Spleen (tissue), 11 donors: ENCODE measurements at regions not wholly inside any gene's neighbourhood (a gene's known extent, or its start where the extent isn't known, plus 50 kb on each side); places are given as distances from the start of the nearest gene placed in this dataset.

ENCODE experiments used
- DNase-seq: peaks from one replicate; pipeline ENCODE4 v3.0.0-alpha.2; 2020
- H3K27ac ChIP-seq, 8 donors: fragments of 200-600 bp; sonication (generic) in 7 of 8; 1 replicate in 4 of 8; 2 replicates in 4 of 8; pipeline versions ENCODE4 v1.5.0 to v1.8.0; 2016 to 2021; ENCODE audit warnings: inconsistent platforms in 4 of 8, mild to moderate bottlenecking in 4 of 8, moderate library complexity in 1 of 8
- H3K27me3 ChIP-seq, 7 donors: fragments of 200-600 bp; sonication (generic) in 6 of 7; replicated peaks in 1 of 7; 1 replicate in 4 of 7; 2 replicates in 3 of 7; pipeline versions ENCODE4 v1.5.0 to v1.8.0; 2016 to 2021; ENCODE audit warnings: inconsistent platforms in 3 of 7, mild to moderate bottlenecking in 1 of 7
- H3K36me3 ChIP-seq, 6 donors: fragments of 200-600 bp; sonication (generic) in 5 of 6; 1 replicate in 4 of 6; 2 replicates in 2 of 6; pipeline versions ENCODE4 v1.5.0 to v1.8.0; 2016 to 2021; ENCODE audit warnings: inconsistent platforms in 2 of 6
- H3K4me1 ChIP-seq, 6 donors: fragments of 200-600 bp; sonication (generic) in 5 of 6; 1 replicate in 3 of 6; 2 replicates in 3 of 6; pipeline versions ENCODE4 v1.5.0 to v1.8.0; 2016 to 2021; ENCODE audit warnings: inconsistent platforms in 3 of 6
- H3K4me3 ChIP-seq, 8 donors: fragments of 200-600 bp; sonication (generic) in 7 of 8; 1 replicate in 4 of 8; 2 replicates in 4 of 8; pipeline versions ENCODE4 v1.5.0 to v1.8.0; 2016 to 2021; ENCODE audit warnings: inconsistent platforms in 4 of 8, mild to moderate bottlenecking in 4 of 8, moderate library complexity in 2 of 8
- H3K9me3 ChIP-seq, 8 donors: fragments of 200-600 bp; sonication (generic) in 7 of 8; 1 replicate in 4 of 8; 2 replicates in 4 of 8; pipeline versions ENCODE4 v1.5.0 to v1.8.0; 2016 to 2021; ENCODE audit warnings: inconsistent platforms in 4 of 8
- CTCF ChIP-seq, 11 experiments: fragments of 200-600 bp in 7 of 11; fragments of 450-650 bp in 4 of 11; sonication (generic) in 4 of 11; IDR thresholded peaks in 8 of 11; conservative IDR thresholded peaks in 3 of 11; 1 replicate in 7 of 11; 2 replicates in 4 of 11; pipeline versions ENCODE4 v1.4.0 to v1.8.0; 2016 to 2021; ENCODE audit warnings: antibody characterized with exemption in 11 of 11, inconsistent platforms in 4 of 11, mild to moderate bottlenecking in 1 of 11
- POLR2A ChIP-seq, 3 donors: fragments of 450-650 bp; IDR thresholded peaks; one replicate each; pipeline ENCODE4 v1.5.1; 2017; ENCODE audit warnings: antibody characterized with exemption in 3 of 3, mild to moderate bottlenecking in 1 of 3
- POLR2AphosphoS5 ChIP-seq, 3 donors: sonication (generic); formaldehyde crosslinking; IDR thresholded peaks; one replicate each; pipeline ENCODE4 v1.5.1; 2017; ENCODE audit warnings: antibody characterized with exemption in 3 of 3
- WGBS, 5 donors: extraction: QIAGEN DNeasy Blood & Tissue Kit in 3 of 5; methylation state at CpG; one replicate each; pipeline versions ENCODE4 v1.1.5 to v1.1.7; 2013 to 2018; 5-methylcytosine and 5-hydroxymethylcytosine counted together
- intact Hi-C: fragments of 100-400 bp; cut with DNase I; formaldehyde crosslinking; loops from one replicate; pipeline ENCODE4 v1.15.0; 2023; ENCODE audit warnings: low total_unique reads
- donor health status: healthy with polysubstance abuse.
- donor health status: DM: no; HTN: no; CAD: no; lungs with moderate emphysema.
- donor health status: DM: no; HTN: no; CAD: no.
- donor health status: Bipolar disorder and iron deficiency.
- donor health status: healthy.
- donor health status: DM: no; HTN: no; CAD: no.
- donor health status: DM: yes; HTN: yes; CAD: no.

DNA sequence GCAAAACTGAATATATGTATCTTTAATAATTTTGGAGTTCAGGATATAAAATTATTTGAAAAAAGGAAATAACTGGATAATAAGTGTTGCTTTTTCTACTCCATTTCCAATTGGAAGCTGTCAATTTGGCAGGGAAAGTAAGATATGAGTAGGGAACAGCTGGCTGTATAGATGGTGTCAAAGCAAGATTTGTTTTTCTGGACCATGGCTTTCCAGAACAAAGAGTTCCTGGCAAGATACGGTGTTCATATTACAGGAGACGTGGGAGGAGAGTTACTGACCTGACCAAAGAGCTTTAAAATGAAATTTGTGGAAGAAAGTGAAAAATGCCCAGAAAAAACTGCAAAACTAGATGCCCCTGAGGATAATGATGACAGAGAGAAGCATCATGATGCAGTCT lies 442.7 kb upstream of the KIRREL3 start:
- intact Hi-C loops: no loop called here
- H3K27ac ChIP-seq: no peak overlapping the region
- H3K27me3 ChIP-seq: no peaks in the 10 kb centered on the region
- H3K4me1 ChIP-seq: no peaks in the 10 kb centered on the region
- H3K4me3 ChIP-seq: no peak overlapping the region
- WGBS, 5 donors: 46 to 82% (median 66%) methylated on average over 2 of the region's 2 CpGs
- H3K36me3 ChIP-seq: no peaks in the 10 kb centered on the region
- H3K9me3 ChIP-seq: no peaks in the 10 kb centered on the region
- no peak for DNase-seq
- TF ChIP-seq POLR2AphosphoS5 (IDR thresholded peaks at IDR 0.05) (no peak), POLR2A (IDR thresholded peaks at IDR 0.05) (no peak)

GRCh38 chr11:127440616-127441015 lies 440.0 kb upstream of the KIRREL3 start:
- Histone ChIP-seq H3K27me3 (no peaks in the 10 kb centered on the region), H3K36me3 (no peaks in the 10 kb centered on the region), H3K27ac (no peak overlapping the region), H3K4me1 (no peaks in the 10 kb centered on the region), H3K4me3 (no peak overlapping the region), H3K9me3 (no peaks in the 10 kb centered on the region)
- no peak for DNase-seq
- intact Hi-C loops: no loop called here
- TF ChIP-seq POLR2A (IDR thresholded peaks at IDR 0.05) (no peak), CTCF (IDR thresholded peaks at IDR 0.05 in 8 of 11, conservative IDR thresholded peaks at IDR 0.05 in 3 of 11) (no peak), POLR2AphosphoS5 (IDR thresholded peaks at IDR 0.05) (no peak)
- WGBS, 5 donors: 23 to 42% (median 30%) methylated on average over 3 of the region's 3 CpGs

- Histone ChIP-seq H3K27ac (no peak overlapping the region), H3K27me3 (no peaks in the 10 kb centered on the region), H3K36me3 (no peaks in the 10 kb centered on the region), H3K9me3 (no peaks in the 10 kb centered on the region), H3K4me3 (no peak overlapping the region), H3K4me1 (no peaks in the 10 kb centered on the region)
- WGBS, 5 donors: 79 to 92% (median 82%) methylated on average over 3 of the region's 3 CpGs
- intact Hi-C loops: no loop called here
- DNase-seq: no peak
- no peak for TF ChIP-seq POLR2A (IDR thresholded peaks at IDR 0.05)
- no peak for TF ChIP-seq CTCF (IDR thresholded peaks at IDR 0.05 in 8 of 11, conservative IDR thresholded peaks at IDR 0.05 in 3 of 11)
- no peak for TF ChIP-seq POLR2AphosphoS5 (IDR thresholded peaks at IDR 0.05)
These were observed 424.7 kb upstream of the KIRREL3 start for GRCh38 chr11:127425281-127425680.

DNA sequence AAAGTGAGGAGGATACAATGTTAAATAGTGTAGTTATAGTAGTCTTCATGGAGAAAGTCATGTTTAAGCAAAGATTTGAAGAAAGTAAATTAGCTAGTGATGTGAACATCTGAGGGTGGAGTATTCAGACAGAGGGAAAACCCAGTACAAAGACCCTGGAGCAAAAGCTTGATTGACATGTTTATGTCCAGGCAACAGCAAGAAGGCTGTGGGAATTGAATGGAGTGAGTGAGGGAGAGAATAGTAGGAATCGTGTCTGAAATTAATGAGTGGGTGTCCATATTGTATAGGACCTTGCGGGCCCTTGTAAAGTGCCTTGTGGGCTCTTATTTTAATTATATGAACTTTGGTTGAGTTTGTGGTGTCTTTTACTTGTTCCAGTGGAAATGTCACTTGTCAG lies 424.1 kb upstream of the KIRREL3 start:
- H3K27ac ChIP-seq: no peak overlapping the region
- no peaks in the 10 kb centered on the region for H3K9me3 ChIP-seq
- no peak overlapping the region for H3K4me3 ChIP-seq
- 83 to 98% (median 85%) methylated on average over 2 of the region's 2 CpGs for WGBS, 5 donors
- no peaks in the 10 kb centered on the region for H3K36me3 ChIP-seq
- H3K4me1 ChIP-seq: no peaks in the 10 kb centered on the region
- intact Hi-C loops: no loop called here
- no peak for TF ChIP-seq POLR2A (IDR thresholded peaks at IDR 0.05)
- TF ChIP-seq POLR2AphosphoS5 (IDR thresholded peaks at IDR 0.05): no peak
- no peak for TF ChIP-seq CTCF (IDR thresholded peaks at IDR 0.05 in 8 of 11, conservative IDR thresholded peaks at IDR 0.05 in 3 of 11)
- no peak for DNase-seq
- no peaks in the 10 kb centered on the region for H3K27me3 ChIP-seq

- no peak for DNase-seq
- TF ChIP-seq CTCF (IDR thresholded peaks at IDR 0.05 in 8 of 11, conservative IDR thresholded peaks at IDR 0.05 in 3 of 11) (no peak), POLR2AphosphoS5 (IDR thresholded peaks at IDR 0.05) (no peak), POLR2A (IDR thresholded peaks at IDR 0.05) (no peak)
- intact Hi-C loops: no loop called here
- H3K4me1 ChIP-seq: no peaks in the 10 kb centered on the region
- H3K27ac ChIP-seq: no peak overlapping the region
- H3K36me3 ChIP-seq: no peaks in the 10 kb centered on the region
- H3K9me3 ChIP-seq: peaks cover 0 to 9% (median 0%) of the 10 kb centered on the region in 8 donors
- no peaks in the 10 kb centered on the region for H3K27me3 ChIP-seq
- H3K4me3 ChIP-seq: no peak overlapping the region
These were observed 419.6 kb upstream of the KIRREL3 start for GRCh38 chr11:127420139-127420538.
